ENCODE measurements at regions not wholly inside any gene's neighbourhood (a gene's known extent, or its start where the extent isn't known, plus 50 kb on each side); places are given as distances from the start of the nearest gene placed in this dataset.

GRCh38 chr6:104130343-104130742 is 729.4 kb downstream of the HACE1 start:
- no peak overlapping the region for H3K27ac Mint-ChIP-seq
- no peaks in the 10 kb centered on the region for H3K4me1 Mint-ChIP-seq (ENCODE audit: low read depth)
- H3K36me3 Mint-ChIP-seq (ENCODE audit: low read depth), result no peaks in the 10 kb centered on the region
- no peaks in the 10 kb centered on the region for H3K9me3 Mint-ChIP-seq
- H3K27me3 Mint-ChIP-seq (ENCODE audit: low read depth), result no peaks in the 10 kb centered on the region
- no peak overlapping the region for H3K4me3 Mint-ChIP-seq

DNA sequence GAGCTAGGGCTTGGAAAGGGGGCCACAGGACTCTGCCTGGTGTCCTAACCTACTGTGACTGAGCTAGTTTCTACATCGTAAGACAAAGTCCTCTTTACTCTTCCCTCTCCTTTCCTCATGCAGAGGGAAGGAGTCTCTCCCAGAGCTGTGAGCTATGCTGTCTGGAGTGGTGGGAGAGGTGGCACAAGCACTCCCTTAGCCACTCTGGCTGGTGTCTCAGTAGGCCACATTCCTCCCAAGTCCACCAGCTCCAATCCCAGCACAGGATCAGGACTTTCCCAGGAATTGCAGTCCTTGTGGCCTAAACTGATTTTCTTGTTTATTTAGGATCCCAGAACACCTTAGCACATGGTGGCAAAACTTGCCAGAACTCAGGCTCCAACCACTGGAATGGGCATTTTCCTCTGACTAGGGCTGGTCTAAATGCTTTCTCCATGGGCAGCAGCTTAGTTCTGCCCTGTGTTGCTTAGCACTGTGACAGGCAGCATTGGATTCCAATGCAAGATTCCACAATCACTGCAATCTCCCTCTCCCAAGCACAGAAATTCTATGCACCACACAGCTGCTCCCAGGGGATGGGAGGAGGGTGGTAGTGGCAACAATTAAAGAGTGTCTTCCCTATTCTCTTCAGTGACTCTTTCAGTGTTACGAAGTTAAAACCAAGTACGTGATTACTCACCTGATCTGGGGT is 733.3 kb downstream of the HACE1 start:
- peaks cover 4% of the 10 kb centered on the region for H3K9me3 Mint-ChIP-seq
- no peak overlapping the region for H3K4me3 Mint-ChIP-seq
- no peaks in the 10 kb centered on the region for H3K36me3 Mint-ChIP-seq (ENCODE audit: low read depth)
- H3K27me3 Mint-ChIP-seq (ENCODE audit: low read depth), result no peaks in the 10 kb centered on the region
- no peaks in the 10 kb centered on the region for H3K4me1 Mint-ChIP-seq (ENCODE audit: low read depth)
- no peak overlapping the region for H3K27ac Mint-ChIP-seq

GRCh38 chr6:104123227-104123626 is 736.5 kb downstream of the HACE1 start:
- Mint-ChIP-seq H3K27ac (no peak overlapping the region), H3K27me3 (ENCODE audit: low read depth) (no peaks in the 10 kb centered on the region), H3K9me3 (peaks cover 4% of the 10 kb centered on the region), H3K36me3 (ENCODE audit: low read depth) (no peaks in the 10 kb centered on the region), H3K4me3 (no peak overlapping the region), H3K4me1 (ENCODE audit: low read depth) (no peaks in the 10 kb centered on the region)

DNA sequence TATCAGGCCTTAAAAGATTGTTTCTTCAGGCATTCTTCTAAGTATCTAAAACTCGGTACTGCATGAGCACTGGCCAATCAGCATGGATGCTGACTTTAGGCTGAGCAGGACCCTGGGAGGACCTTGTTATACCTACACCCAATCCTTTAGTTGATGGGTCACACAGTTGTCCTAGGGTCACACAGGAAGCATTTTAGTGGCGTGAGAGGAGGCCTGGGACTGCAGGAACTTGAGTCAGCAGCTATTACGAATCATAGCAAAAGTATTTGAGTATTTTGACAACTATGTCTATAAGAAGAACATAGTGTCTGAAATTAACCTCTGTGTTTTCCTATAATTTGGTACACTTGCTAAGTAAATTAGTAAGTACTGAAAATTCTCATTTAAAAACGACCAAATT is 741.4 kb downstream of the HACE1 start:
- Mint-ChIP-seq H3K27me3 (ENCODE audit: low read depth) (no peaks in the 10 kb centered on the region), H3K4me3 (no peak overlapping the region), H3K36me3 (ENCODE audit: low read depth) (no peaks in the 10 kb centered on the region), H3K9me3 (peaks cover 4% of the 10 kb centered on the region), H3K27ac (no peak overlapping the region), H3K4me1 (ENCODE audit: low read depth) (no peaks in the 10 kb centered on the region)

GRCh38 chr6:104109806-104110205 is 749.9 kb downstream of the HACE1 start:
- Mint-ChIP-seq H3K9me3 (peaks cover 4% of the 10 kb centered on the region), H3K4me3 (no peak overlapping the region), H3K36me3 (ENCODE audit: low read depth) (no peaks in the 10 kb centered on the region), H3K4me1 (ENCODE audit: low read depth) (no peaks in the 10 kb centered on the region), H3K27me3 (ENCODE audit: low read depth) (no peaks in the 10 kb centered on the region), H3K27ac (no peak overlapping the region)

DNA sequence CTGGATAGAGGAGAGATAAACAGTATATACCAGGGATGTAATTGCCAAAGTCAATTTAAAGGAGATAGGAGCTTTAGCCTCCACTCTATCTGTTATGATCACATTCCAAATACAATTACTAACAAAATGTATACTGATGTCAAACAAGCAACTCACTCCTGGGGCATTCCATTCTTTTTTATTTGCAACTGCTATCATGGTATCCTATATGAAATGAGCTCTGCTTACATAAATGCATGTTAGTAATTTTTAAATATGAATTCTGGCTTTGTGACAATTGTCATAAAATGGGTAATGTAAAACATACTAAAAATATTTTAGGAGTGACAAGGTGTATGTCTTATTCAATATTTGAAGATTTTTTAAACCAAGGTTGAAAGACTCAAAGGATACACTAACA is 751.1 kb downstream of the HACE1 start:
- no peaks in the 10 kb centered on the region for H3K4me1 Mint-ChIP-seq (ENCODE audit: low read depth)
- no peak overlapping the region for H3K27ac Mint-ChIP-seq
- H3K27me3 Mint-ChIP-seq (ENCODE audit: low read depth), result no peaks in the 10 kb centered on the region
- H3K4me3 Mint-ChIP-seq, result no peak overlapping the region
- no peaks in the 10 kb centered on the region for H3K36me3 Mint-ChIP-seq (ENCODE audit: low read depth)
- H3K9me3 Mint-ChIP-seq, result peaks cover 4% of the 10 kb centered on the region

DNA sequence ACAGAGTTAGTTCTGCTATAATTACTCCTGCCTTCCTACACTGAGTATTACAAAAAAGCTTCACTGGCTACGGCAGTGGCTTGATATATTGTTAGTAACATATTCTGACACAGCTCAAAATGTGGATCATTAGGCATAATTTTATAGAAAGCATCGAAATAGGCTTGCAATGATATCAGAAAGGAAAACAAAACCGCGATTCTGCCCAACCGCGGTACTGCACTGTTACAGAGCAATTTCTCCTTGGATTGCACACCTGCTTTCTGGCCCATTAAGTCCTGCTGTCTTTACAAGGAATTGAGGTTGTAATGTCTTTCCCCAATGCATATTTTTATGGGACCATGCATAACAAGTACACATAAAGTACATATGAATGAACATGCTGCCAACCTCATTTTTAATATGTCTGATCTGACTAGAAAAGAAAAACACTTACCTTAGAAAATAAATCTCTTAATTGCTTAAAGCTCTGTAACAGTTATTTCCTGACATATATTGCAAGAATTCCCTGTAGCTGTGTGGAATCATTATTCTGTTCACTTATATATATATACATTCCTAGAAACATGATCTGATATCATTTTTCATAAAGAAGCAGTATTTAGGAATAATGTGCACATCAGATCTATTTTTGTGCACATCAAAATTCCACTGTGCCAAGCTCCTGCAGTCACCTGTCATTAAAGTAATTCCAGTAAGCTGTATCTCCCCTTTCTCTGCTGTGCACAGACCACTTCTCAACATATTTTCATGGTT is 763.9 kb downstream of the HACE1 start:
- Mint-ChIP-seq H3K27ac (no peak overlapping the region), H3K4me3 (no peak overlapping the region), H3K4me1 (ENCODE audit: low read depth) (no peaks in the 10 kb centered on the region), H3K9me3 (peaks cover 4% of the 10 kb centered on the region), H3K36me3 (ENCODE audit: low read depth) (no peaks in the 10 kb centered on the region), H3K27me3 (ENCODE audit: low read depth) (no peaks in the 10 kb centered on the region)

- no peaks in the 10 kb centered on the region for H3K27me3 Mint-ChIP-seq (ENCODE audit: low read depth)
- no peaks in the 10 kb centered on the region for H3K4me1 Mint-ChIP-seq (ENCODE audit: low read depth)
- no peaks in the 10 kb centered on the region for H3K36me3 Mint-ChIP-seq (ENCODE audit: low read depth)
- no peaks in the 10 kb centered on the region for H3K9me3 Mint-ChIP-seq
- H3K27ac Mint-ChIP-seq, result no peak overlapping the region
- no peak overlapping the region for H3K4me3 Mint-ChIP-seq
Observed at GRCh38 chr6:104087765-104088164, 772.0 kb downstream of the HACE1 start.

GRCh38 chr6:104068281-104068680 is 791.4 kb downstream of the HACE1 start:
- Mint-ChIP-seq H3K27me3 (ENCODE audit: low read depth) (no peaks in the 10 kb centered on the region), H3K36me3 (ENCODE audit: low read depth) (no peaks in the 10 kb centered on the region), H3K27ac (no peak overlapping the region), H3K9me3 (no peaks in the 10 kb centered on the region), H3K4me1 (ENCODE audit: low read depth) (no peaks in the 10 kb centered on the region), H3K4me3 (no peak overlapping the region)

DNA sequence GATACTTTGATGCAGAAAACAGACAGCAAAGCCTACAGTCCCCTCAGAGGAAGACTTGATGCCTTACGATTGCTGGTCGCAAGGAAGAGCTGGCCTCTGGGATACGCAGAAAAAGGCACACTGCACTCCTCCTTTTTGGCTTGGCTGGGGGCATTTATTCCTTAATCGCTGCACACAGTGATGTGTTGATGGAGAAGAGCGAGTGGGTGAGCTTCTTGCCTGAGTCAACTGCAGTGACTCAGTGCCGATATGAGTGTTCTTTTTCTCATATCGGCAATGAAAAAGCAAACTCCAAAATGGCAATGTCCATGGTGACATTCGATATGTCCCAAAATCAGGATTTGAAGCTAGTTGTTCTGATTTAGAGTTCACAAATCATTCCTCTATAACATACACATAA is 794.8 kb downstream of the HACE1 start:
- no peaks in the 10 kb centered on the region for H3K27me3 Mint-ChIP-seq (ENCODE audit: low read depth)
- H3K9me3 Mint-ChIP-seq, result peaks cover 9% of the 10 kb centered on the region
- no peaks in the 10 kb centered on the region for H3K4me1 Mint-ChIP-seq (ENCODE audit: low read depth)
- H3K27ac Mint-ChIP-seq, result no peak overlapping the region
- no peak overlapping the region for H3K4me3 Mint-ChIP-seq
- no peaks in the 10 kb centered on the region for H3K36me3 Mint-ChIP-seq (ENCODE audit: low read depth)

- H3K27ac Mint-ChIP-seq, result no peak overlapping the region
- H3K9me3 Mint-ChIP-seq, result no peaks in the 10 kb centered on the region
- H3K27me3 Mint-ChIP-seq (ENCODE audit: low read depth), result no peaks in the 10 kb centered on the region
- H3K4me3 Mint-ChIP-seq, result no peak overlapping the region
- H3K4me1 Mint-ChIP-seq (ENCODE audit: low read depth), result no peaks in the 10 kb centered on the region
- no peaks in the 10 kb centered on the region for H3K36me3 Mint-ChIP-seq (ENCODE audit: low read depth)
Observed at GRCh38 chr6:104050455-104050854, 809.3 kb downstream of the HACE1 start.

GRCh38 chr6:104046426-104046825 is 813.3 kb downstream of the HACE1 start:
- Mint-ChIP-seq H3K4me3 (no peak overlapping the region), H3K27ac (no peak overlapping the region), H3K36me3 (ENCODE audit: low read depth) (no peaks in the 10 kb centered on the region), H3K27me3 (ENCODE audit: low read depth) (no peaks in the 10 kb centered on the region), H3K4me1 (ENCODE audit: low read depth) (no peaks in the 10 kb centered on the region), H3K9me3 (no peaks in the 10 kb centered on the region)

GRCh38 chr6:104031346-104031745 is 828.4 kb downstream of the HACE1 start:
- no peaks in the 10 kb centered on the region for H3K9me3 Mint-ChIP-seq
- no peak overlapping the region for H3K27ac Mint-ChIP-seq
- no peaks in the 10 kb centered on the region for H3K4me1 Mint-ChIP-seq (ENCODE audit: low read depth)
- no peak overlapping the region for H3K4me3 Mint-ChIP-seq
- no peaks in the 10 kb centered on the region for H3K27me3 Mint-ChIP-seq (ENCODE audit: low read depth)
- no peaks in the 10 kb centered on the region for H3K36me3 Mint-ChIP-seq (ENCODE audit: low read depth)

DNA sequence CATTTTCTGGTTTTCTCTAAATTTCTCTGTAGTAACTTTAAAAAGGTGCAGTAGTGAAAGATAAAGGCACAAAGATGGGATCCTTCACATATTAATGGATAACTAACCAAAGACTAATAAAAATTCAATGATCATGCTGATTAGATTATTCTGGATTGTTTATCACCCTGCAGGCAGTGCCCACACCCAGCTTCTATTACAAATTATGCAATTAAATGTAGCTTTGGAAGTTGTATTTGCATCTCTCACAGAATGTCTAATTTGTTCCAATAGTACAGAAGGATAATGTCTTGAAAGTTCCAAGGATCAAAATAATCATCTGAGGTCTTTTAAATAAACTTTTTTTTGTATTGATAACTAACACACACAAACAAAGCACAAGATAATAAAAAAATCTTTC is 837.6 kb downstream of the HACE1 start:
- H3K4me3 Mint-ChIP-seq, result no peak overlapping the region
- H3K27ac Mint-ChIP-seq, result no peak overlapping the region
- H3K4me1 Mint-ChIP-seq (ENCODE audit: low read depth), result no peaks in the 10 kb centered on the region
- H3K36me3 Mint-ChIP-seq (ENCODE audit: low read depth), result no peaks in the 10 kb centered on the region
- no peaks in the 10 kb centered on the region for H3K9me3 Mint-ChIP-seq
- no peaks in the 10 kb centered on the region for H3K27me3 Mint-ChIP-seq (ENCODE audit: low read depth)

DNA sequence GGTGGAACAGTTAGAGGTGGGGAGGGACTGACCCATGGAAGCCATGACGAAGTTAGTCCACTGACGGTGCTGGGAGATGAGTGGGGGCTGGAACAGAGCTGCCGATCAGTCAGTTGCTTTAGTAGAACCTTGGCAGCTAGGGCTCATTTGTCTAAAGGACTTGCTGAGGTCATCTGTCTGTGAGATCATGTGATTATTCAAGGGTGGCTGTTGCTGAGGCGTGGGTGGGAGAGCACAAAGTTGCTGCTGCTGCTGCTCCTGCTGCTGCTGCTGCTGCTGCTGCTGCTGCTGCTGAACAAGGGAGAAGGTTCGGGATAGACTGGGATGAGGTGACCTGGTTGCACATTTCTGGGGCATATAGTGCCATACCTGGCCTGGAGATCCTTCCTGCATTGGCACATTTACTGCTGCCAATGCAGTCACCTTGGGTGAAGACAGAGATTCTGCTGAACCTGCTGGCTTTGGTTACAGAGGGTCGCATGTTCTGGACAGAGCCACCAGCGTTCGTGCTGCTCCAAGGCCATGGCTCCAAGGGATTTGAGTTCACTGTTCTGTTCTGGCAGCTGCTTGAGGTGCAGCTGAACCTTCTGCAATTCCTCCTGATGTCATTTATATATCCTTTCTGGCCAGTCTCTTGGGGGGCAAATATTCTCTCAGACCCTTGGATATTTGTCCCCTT is 840.5 kb downstream of the HACE1 start:
- H3K4me3 Mint-ChIP-seq, result no peak overlapping the region
- no peak overlapping the region for H3K27ac Mint-ChIP-seq
- H3K9me3 Mint-ChIP-seq, result no peaks in the 10 kb centered on the region
- no peaks in the 10 kb centered on the region for H3K4me1 Mint-ChIP-seq (ENCODE audit: low read depth)
- H3K27me3 Mint-ChIP-seq (ENCODE audit: low read depth), result no peaks in the 10 kb centered on the region
- no peaks in the 10 kb centered on the region for H3K36me3 Mint-ChIP-seq (ENCODE audit: low read depth)

Measured in T-helper 1 cell treated with Interleukin-12 subunit alpha and Interleukin-12 subunit beta and Interleukin-4 antibody, amounts not matched to agents 30 μg/mL and 1 μg/mL, for 36 hours (primary cell).